OCI-LY3 (cell line): ENCODE measurements at regions not wholly inside any gene's neighbourhood (a gene's known extent, or its start where the extent isn't known, plus 50 kb on each side); places are given as distances from the start of the nearest gene placed in this dataset.

Experiments
- EZH2phosphoT487 ChIP-seq: fragments of 200-600 bp; shearing (Covaris generic); IDR thresholded peaks from 2 replicates; pipeline ENCODE4 v1.6.1; 2018; ENCODE audit warnings: antibody characterized with exemption, mixed run types, low read depth
- TF ChIP-seq, protein P1 (sequence below): fragments of 200-600, 300-600 bp; sonication (generic); IDR thresholded peaks from 2 replicates; pipeline ENCODE4 v1.5.1; 2014; ENCODE audit warnings: antibody characterized with exemption, low read length, low read depth

GRCh38 chr5:74386571-74387334 is 253.8 kb downstream of the ENC1 start:
- TF ChIP-seq, protein P1, sequence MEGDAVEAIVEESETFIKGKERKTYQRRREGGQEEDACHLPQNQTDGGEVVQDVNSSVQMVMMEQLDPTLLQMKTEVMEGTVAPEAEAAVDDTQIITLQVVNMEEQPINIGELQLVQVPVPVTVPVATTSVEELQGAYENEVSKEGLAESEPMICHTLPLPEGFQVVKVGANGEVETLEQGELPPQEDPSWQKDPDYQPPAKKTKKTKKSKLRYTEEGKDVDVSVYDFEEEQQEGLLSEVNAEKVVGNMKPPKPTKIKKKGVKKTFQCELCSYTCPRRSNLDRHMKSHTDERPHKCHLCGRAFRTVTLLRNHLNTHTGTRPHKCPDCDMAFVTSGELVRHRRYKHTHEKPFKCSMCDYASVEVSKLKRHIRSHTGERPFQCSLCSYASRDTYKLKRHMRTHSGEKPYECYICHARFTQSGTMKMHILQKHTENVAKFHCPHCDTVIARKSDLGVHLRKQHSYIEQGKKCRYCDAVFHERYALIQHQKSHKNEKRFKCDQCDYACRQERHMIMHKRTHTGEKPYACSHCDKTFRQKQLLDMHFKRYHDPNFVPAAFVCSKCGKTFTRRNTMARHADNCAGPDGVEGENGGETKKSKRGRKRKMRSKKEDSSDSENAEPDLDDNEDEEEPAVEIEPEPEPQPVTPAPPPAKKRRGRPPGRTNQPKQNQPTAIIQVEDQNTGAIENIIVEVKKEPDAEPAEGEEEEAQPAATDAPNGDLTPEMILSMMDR: no peak
- no peak for TF ChIP-seq EZH2phosphoT487
